Karpas-422 (cell line): ENCODE measurements at regions not wholly inside any gene's neighbourhood (a gene's known extent, or its start where the extent isn't known, plus 50 kb on each side); places are given as distances from the start of the nearest gene placed in this dataset.

ENCODE experiments used
- DNase-seq: peaks from one replicate; pipeline ENCODE4 v3.0.0-alpha.2; 2015
- H2AFZ ChIP-seq: fragments of 200-600 bp; sonication (generic); 2 replicates; pipeline ENCODE4 v1.6.1; 2014; ENCODE audit warnings: antibody characterized with exemption, low read length, mixed read lengths
- H3K27ac ChIP-seq: fragments of 200-600 bp; sonication (generic); 2 replicates; pipeline ENCODE4 v1.5.1; 2014; ENCODE audit warnings: mild to moderate bottlenecking, low read length, moderate library complexity
- H3K27me3 ChIP-seq: fragments of 200-600 bp; sonication (generic); 2 replicates; pipeline ENCODE4 v1.6.1; 2014; ENCODE audit warnings: low read length, mixed read lengths
- H3K36me3 ChIP-seq: fragments of 200-600 bp; sonication (generic); 2 replicates; pipeline ENCODE4 v1.6.1; 2014; ENCODE audit warnings: low read length, mixed read lengths; ENCODE audit not compliant: insufficient read depth
- H3K4me1 ChIP-seq: fragments of 200-600 bp; sonication (generic); 2 replicates; pipeline ENCODE4 v1.6.1; 2014; ENCODE audit warnings: mild to moderate bottlenecking, low read length, mixed read lengths
- H3K4me2 ChIP-seq: fragments of 200-600 bp; sonication (generic); 2 replicates; pipeline ENCODE4 v1.6.1; 2014; ENCODE audit warnings: low read length, low read depth, mild to moderate bottlenecking; ENCODE audit not compliant: poor library complexity, severe bottlenecking
- H3K4me3 ChIP-seq: fragments of 200-600 bp; sonication (generic); 2 replicates; pipeline ENCODE4 v1.5.1; 2014; ENCODE audit warnings: mild to moderate bottlenecking, antibody characterized with exemption, low read length, mixed read lengths
- H3K79me2 ChIP-seq: fragments of 200-600 bp; sonication (generic); 2 replicates; pipeline ENCODE4 v1.6.1; 2014; ENCODE audit warnings: mild to moderate bottlenecking, low read length, mixed read lengths
- H3K9ac ChIP-seq: fragments of 200-600 bp; sonication (generic); 2 replicates; pipeline ENCODE4 v1.6.0; 2014; ENCODE audit warnings: low read length
- H3K9me2 ChIP-seq: fragments of 200-600 bp; sonication (generic), shearing (Covaris generic); replicated peaks from 2 replicates; pipeline ENCODE4 v1.6.0; 2014; ENCODE audit warnings: mild to moderate bottlenecking, low read length, moderate library complexity; ENCODE audit not compliant: insufficient read depth
- H3K9me3 ChIP-seq: fragments of 300-700, 200-600 bp; sonication (generic); 2 replicates; pipeline ENCODE4 v1.6.1; 2014; ENCODE audit warnings: low read length, mixed read lengths
- H4K20me1 ChIP-seq: fragments of 200-600 bp; sonication (generic); 2 replicates; pipeline ENCODE4 v1.6.1; 2014; ENCODE audit warnings: mild to moderate bottlenecking, antibody characterized with exemption, low read length, low read depth; ENCODE audit not compliant: insufficient read depth

- Histone ChIP-seq H3K79me2 (no peaks in the 10 kb centered on the region), H4K20me1 (no peaks in the 10 kb centered on the region), H2AFZ (no peak overlapping the region), H3K9me2 (no peaks in the 10 kb centered on the region), H3K27ac (no peak overlapping the region), H3K4me2 (no peak overlapping the region), H3K27me3 (no peaks in the 10 kb centered on the region), H3K4me3 (no peak overlapping the region), H3K9ac (no peak overlapping the region), H3K4me1 (no peaks in the 10 kb centered on the region), H3K9me3 (no peaks in the 10 kb centered on the region), H3K36me3 (no peaks in the 10 kb centered on the region)
- DNase-seq: no peak
These were observed 358.7 kb upstream of the SETBP1 start for GRCh38 chr18:44321868-44322590.

- Histone ChIP-seq H3K4me3 (no peak overlapping the region), H4K20me1 (no peaks in the 10 kb centered on the region), H3K27ac (no peak overlapping the region), H3K9me2 (no peaks in the 10 kb centered on the region), H3K79me2 (no peaks in the 10 kb centered on the region), H2AFZ (no peak overlapping the region), H3K27me3 (no peaks in the 10 kb centered on the region), H3K9ac (no peak overlapping the region), H3K4me1 (no peaks in the 10 kb centered on the region), H3K36me3 (no peaks in the 10 kb centered on the region), H3K9me3 (no peaks in the 10 kb centered on the region), H3K4me2 (no peak overlapping the region)
- DNase-seq: no peak
These were observed 357.6 kb upstream of the SETBP1 start for GRCh38 chr18:44323125-44323524.

- H3K4me3 ChIP-seq: no peak overlapping the region
- H3K9me2 ChIP-seq: no peaks in the 10 kb centered on the region
- no peak overlapping the region for H3K27ac ChIP-seq
- H3K4me1 ChIP-seq: no peaks in the 10 kb centered on the region
- H3K9ac ChIP-seq: no peak overlapping the region
- H3K9me3 ChIP-seq: no peaks in the 10 kb centered on the region
- H3K36me3 ChIP-seq: no peaks in the 10 kb centered on the region
- H3K27me3 ChIP-seq: no peaks in the 10 kb centered on the region
- H3K79me2 ChIP-seq: no peaks in the 10 kb centered on the region
- H4K20me1 ChIP-seq: no peaks in the 10 kb centered on the region
- H2AFZ ChIP-seq: no peak overlapping the region
- H3K4me2 ChIP-seq: no peak overlapping the region
- DNase-seq: no peak
These were observed 356.3 kb upstream of the SETBP1 start for GRCh38 chr18:44324361-44324760.

- H3K4me1 ChIP-seq: no peaks in the 10 kb centered on the region
- no peaks in the 10 kb centered on the region for H3K27me3 ChIP-seq
- H4K20me1 ChIP-seq: no peaks in the 10 kb centered on the region
- DNase-seq: peak; percentile 82
- H3K9ac ChIP-seq: no peak overlapping the region
- H3K4me2 ChIP-seq: no peak overlapping the region
- no peaks in the 10 kb centered on the region for H3K36me3 ChIP-seq
- no peaks in the 10 kb centered on the region for H3K79me2 ChIP-seq
- no peaks in the 10 kb centered on the region for H3K9me2 ChIP-seq
- no peak overlapping the region for H3K27ac ChIP-seq
- H3K4me3 ChIP-seq: no peak overlapping the region
- no peaks in the 10 kb centered on the region; the same call in 1 of the 2 replicates for H3K9me3 ChIP-seq
- H2AFZ ChIP-seq: no peak overlapping the region
These were observed 354.6 kb upstream of the SETBP1 start for GRCh38 chr18:44325903-44326635.

GRCh38 chr18:44331656-44332570, 348.8 kb upstream of the SETBP1 start:
- H3K4me3 ChIP-seq: no peak overlapping the region
- H3K9me2 ChIP-seq: no peaks in the 10 kb centered on the region
- H2AFZ ChIP-seq: no peak overlapping the region
- no peaks in the 10 kb centered on the region for H3K36me3 ChIP-seq
- no peaks in the 10 kb centered on the region for H3K79me2 ChIP-seq
- H3K27me3 ChIP-seq: no peaks in the 10 kb centered on the region
- H3K27ac ChIP-seq: no peak overlapping the region
- no peaks in the 10 kb centered on the region; the same call in 1 of the 2 replicates for H3K9me3 ChIP-seq
- H3K4me2 ChIP-seq: no peak overlapping the region
- no peak overlapping the region for H3K9ac ChIP-seq
- no peaks in the 10 kb centered on the region for H4K20me1 ChIP-seq
- DNase-seq: no peak
- no peaks in the 10 kb centered on the region for H3K4me1 ChIP-seq

GRCh38 chr18:44341759-44342158, 338.9 kb upstream of the SETBP1 start:
- Histone ChIP-seq H3K27me3 (no peaks in the 10 kb centered on the region), H3K27ac (no peak overlapping the region), H3K79me2 (no peaks in the 10 kb centered on the region), H4K20me1 (no peaks in the 10 kb centered on the region), H3K9me3 (no peaks in the 10 kb centered on the region; the same call in 1 of the 2 replicates), H3K4me1 (no peaks in the 10 kb centered on the region), H3K4me3 (no peak overlapping the region), H3K36me3 (no peaks in the 10 kb centered on the region), H3K9ac (no peak overlapping the region), H3K9me2 (no peaks in the 10 kb centered on the region), H2AFZ (no peak overlapping the region), H3K4me2 (no peak overlapping the region)
- DNase-seq: no peak

GRCh38 chr18:44342162-44342561, 338.5 kb upstream of the SETBP1 start:
- H2AFZ ChIP-seq: no peak overlapping the region
- H3K9me3 ChIP-seq: no peaks in the 10 kb centered on the region; the same call in 1 of the 2 replicates
- no peaks in the 10 kb centered on the region for H4K20me1 ChIP-seq
- no peaks in the 10 kb centered on the region for H3K4me1 ChIP-seq
- no peak overlapping the region for H3K4me2 ChIP-seq
- H3K9ac ChIP-seq: no peak overlapping the region
- DNase-seq: no peak
- no peak overlapping the region for H3K4me3 ChIP-seq
- H3K27ac ChIP-seq: no peak overlapping the region
- no peaks in the 10 kb centered on the region for H3K27me3 ChIP-seq
- H3K36me3 ChIP-seq: no peaks in the 10 kb centered on the region
- no peaks in the 10 kb centered on the region for H3K79me2 ChIP-seq
- no peaks in the 10 kb centered on the region for H3K9me2 ChIP-seq

GRCh38 chr18:44342946-44343345, 337.7 kb upstream of the SETBP1 start:
- Histone ChIP-seq H3K27ac (no peak overlapping the region), H3K9me2 (no peaks in the 10 kb centered on the region), H3K4me3 (no peak overlapping the region), H3K9ac (no peak overlapping the region), H3K36me3 (no peaks in the 10 kb centered on the region), H3K79me2 (no peaks in the 10 kb centered on the region), H3K4me2 (no peak overlapping the region), H3K9me3 (no peaks in the 10 kb centered on the region; the same call in 1 of the 2 replicates), H3K4me1 (no peaks in the 10 kb centered on the region), H2AFZ (no peak overlapping the region), H4K20me1 (no peaks in the 10 kb centered on the region), H3K27me3 (no peaks in the 10 kb centered on the region)
- no peak for DNase-seq
